ENCODE measurements at regions not wholly inside any gene's neighbourhood (a gene's known extent, or its start where the extent isn't known, plus 50 kb on each side); places are given as distances from the start of the nearest gene placed in this dataset.

DNA sequence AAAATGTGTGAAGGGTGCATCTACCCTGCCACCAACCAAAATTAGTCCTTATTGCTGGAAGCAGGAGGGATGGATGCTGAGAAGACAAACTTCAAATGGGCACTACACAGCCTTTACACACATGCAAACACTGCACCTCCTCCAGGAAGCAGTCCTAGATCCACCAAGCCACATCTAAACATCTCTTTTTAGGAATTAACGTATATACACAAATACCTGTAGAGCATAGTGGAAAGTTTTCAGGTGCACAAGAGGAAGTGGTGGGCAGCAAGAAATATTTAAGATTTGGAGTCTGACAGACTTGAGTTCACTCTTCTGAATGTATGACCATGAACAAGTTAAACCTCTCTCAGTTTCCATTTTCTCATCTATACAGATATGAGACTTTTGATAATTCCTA is 456.6 kb upstream of the PROK2 start (continued):
- TF ChIP-seq RBBP5 (IDR thresholded peaks at IDR 0.05; ENCODE audit: borderline replicate concordance, low read depth, low read length) = no peak
- TF ChIP-seq GTF2F1 (IDR thresholded peaks at IDR 0.05; ENCODE audit: borderline replicate concordance, low read depth, low read length) = no peak
- TF ChIP-seq SP1 (IDR thresholded peaks at IDR 0.05; ENCODE audit: low read depth, low read length) = no peak

All from H1 (cell line).